NCI-H1694 (cell line): ENCODE measurements at regions not wholly inside any gene's neighbourhood (a gene's known extent, or its start where the extent isn't known, plus 50 kb on each side); places are given as distances from the start of the nearest gene placed in this dataset.
"Not testable (repeated sequence)": the region's sequence is repeated elsewhere in the genome, so short reads cannot be mapped to it uniquely, and the experiment has no call there.

ENCODE experiments used
- DNase-seq: peaks from one replicate; lab custom pipeline; 2025; lab: John Stamatoyannopoulos, UW

- no peak for DNase-seq
Measured at GRCh38 chr5:101653996-101654395, 642.1 kb downstream of the SLCO4C1 start.

- DNase-seq, result no peak
Measured at GRCh38 chr5:101647861-101648260, 648.2 kb downstream of the SLCO4C1 start.

GRCh38 chr5:101643794-101644193 lies 652.3 kb downstream of the SLCO4C1 start:
- no peak for DNase-seq

GRCh38 chr5:101637599-101637998 lies 658.5 kb downstream of the SLCO4C1 start:
- DNase-seq, result no peak

- not testable (repeated sequence) for DNase-seq
Measured at GRCh38 chr5:101627770-101628169, 668.3 kb downstream of the SLCO4C1 start.

GRCh38 chr5:101626572-101626971 lies 669.5 kb downstream of the SLCO4C1 start:
- no peak for DNase-seq

GRCh38 chr5:101611039-101611438 lies 685.0 kb downstream of the SLCO4C1 start:
- no peak for DNase-seq

- DNase-seq, result no peak
Measured at GRCh38 chr5:101608322-101608721, 687.8 kb downstream of the SLCO4C1 start.

- DNase-seq, result no peak
Measured at GRCh38 chr5:101605700-101606099, 690.4 kb downstream of the SLCO4C1 start.

- DNase-seq, result no peak
Measured at GRCh38 chr5:101600614-101601013, 695.5 kb downstream of the SLCO4C1 start.

- no peak for DNase-seq
Measured at GRCh38 chr5:101590384-101590783, 687.3 kb upstream of the ST8SIA4 start.

GRCh38 chr5:101585366-101585765 lies 682.3 kb upstream of the ST8SIA4 start:
- no peak for DNase-seq

- no peak for DNase-seq
Measured at GRCh38 chr5:101580591-101580990, 677.5 kb upstream of the ST8SIA4 start.

- no peak for DNase-seq
Measured at GRCh38 chr5:101574017-101574416, 670.9 kb upstream of the ST8SIA4 start.

GRCh38 chr5:101561018-101561417 lies 657.9 kb upstream of the ST8SIA4 start:
- no peak for DNase-seq

GRCh38 chr5:101543780-101544179 lies 640.7 kb upstream of the ST8SIA4 start:
- no peak for DNase-seq

- no peak for DNase-seq
Measured at GRCh38 chr5:101539315-101539714, 636.2 kb upstream of the ST8SIA4 start.

GRCh38 chr5:101535626-101536025 lies 632.5 kb upstream of the ST8SIA4 start:
- DNase-seq, result no peak

GRCh38 chr5:101534491-101535110 lies 631.5 kb upstream of the ST8SIA4 start:
- no peak for DNase-seq

- no peak for DNase-seq
Measured at GRCh38 chr5:101532430-101532829, 629.3 kb upstream of the ST8SIA4 start.

- DNase-seq, result no peak
Measured at GRCh38 chr5:101531026-101531425, 627.9 kb upstream of the ST8SIA4 start.

- not testable (repeated sequence) for DNase-seq
Measured at GRCh38 chr5:101529094-101529493, 626.0 kb upstream of the ST8SIA4 start.

GRCh38 chr5:101520417-101520816 lies 617.3 kb upstream of the ST8SIA4 start:
- no peak for DNase-seq

GRCh38 chr5:101517795-101518194 lies 614.7 kb upstream of the ST8SIA4 start:
- DNase-seq, result no peak
